GM12801 (cell line): ENCODE measurements at regions not wholly inside any gene's neighbourhood (a gene's known extent, or its start where the extent isn't known, plus 50 kb on each side); places are given as distances from the start of the nearest gene placed in this dataset.

Experiments used
- TF ChIP-seq, protein P1 (sequence below): IDR thresholded peaks from one replicate; pipeline ENCODE4 v1.5.1; 2011; ENCODE audit warnings: control low read depth; ENCODE audit not compliant: insufficient read length; ENCODE audit errors: extremely low read depth

DNA sequence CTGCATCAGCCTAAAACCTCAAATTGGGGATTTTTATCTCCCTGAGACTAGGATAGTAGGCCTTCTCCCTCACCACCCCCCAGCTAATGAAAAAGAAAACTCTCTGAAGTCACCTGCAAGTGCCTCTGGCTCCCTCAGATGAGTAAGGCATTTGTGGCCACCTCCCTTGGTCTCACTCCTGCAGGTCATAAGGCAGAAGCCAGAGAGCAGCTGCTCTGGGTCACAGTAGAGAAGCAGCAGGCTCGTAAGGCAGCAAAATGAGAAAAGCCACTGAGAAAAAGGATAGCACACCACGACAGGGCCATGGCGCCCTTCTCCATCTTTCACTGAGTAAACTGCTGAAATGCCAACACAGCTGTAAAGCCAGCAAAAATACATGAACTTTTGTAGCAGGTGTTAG, 296.7 kb upstream of the DPH6 start:
- TF ChIP-seq, protein P1, sequence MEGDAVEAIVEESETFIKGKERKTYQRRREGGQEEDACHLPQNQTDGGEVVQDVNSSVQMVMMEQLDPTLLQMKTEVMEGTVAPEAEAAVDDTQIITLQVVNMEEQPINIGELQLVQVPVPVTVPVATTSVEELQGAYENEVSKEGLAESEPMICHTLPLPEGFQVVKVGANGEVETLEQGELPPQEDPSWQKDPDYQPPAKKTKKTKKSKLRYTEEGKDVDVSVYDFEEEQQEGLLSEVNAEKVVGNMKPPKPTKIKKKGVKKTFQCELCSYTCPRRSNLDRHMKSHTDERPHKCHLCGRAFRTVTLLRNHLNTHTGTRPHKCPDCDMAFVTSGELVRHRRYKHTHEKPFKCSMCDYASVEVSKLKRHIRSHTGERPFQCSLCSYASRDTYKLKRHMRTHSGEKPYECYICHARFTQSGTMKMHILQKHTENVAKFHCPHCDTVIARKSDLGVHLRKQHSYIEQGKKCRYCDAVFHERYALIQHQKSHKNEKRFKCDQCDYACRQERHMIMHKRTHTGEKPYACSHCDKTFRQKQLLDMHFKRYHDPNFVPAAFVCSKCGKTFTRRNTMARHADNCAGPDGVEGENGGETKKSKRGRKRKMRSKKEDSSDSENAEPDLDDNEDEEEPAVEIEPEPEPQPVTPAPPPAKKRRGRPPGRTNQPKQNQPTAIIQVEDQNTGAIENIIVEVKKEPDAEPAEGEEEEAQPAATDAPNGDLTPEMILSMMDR, result no peak

DNA sequence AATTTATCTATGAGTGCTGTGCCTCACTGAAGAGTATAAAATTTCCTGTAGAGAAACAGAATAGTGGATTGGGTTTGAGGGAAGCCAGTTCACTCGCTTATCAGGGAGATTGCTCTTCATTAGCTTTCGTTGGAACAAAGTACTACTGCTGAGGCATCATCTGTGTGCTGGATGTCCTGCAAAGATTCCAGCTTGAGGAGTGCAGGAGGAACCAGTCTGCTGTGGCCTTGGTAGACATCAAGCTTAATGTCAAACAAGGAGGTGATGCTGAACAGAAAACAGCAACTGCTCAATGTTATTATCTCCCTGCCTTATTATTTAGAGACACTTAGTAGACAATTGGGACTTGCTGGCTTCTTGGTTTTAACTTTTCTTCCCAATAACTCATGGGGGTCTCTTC, 297.5 kb upstream of the DPH6 start:
- TF ChIP-seq, protein P1, result no peak

DNA sequence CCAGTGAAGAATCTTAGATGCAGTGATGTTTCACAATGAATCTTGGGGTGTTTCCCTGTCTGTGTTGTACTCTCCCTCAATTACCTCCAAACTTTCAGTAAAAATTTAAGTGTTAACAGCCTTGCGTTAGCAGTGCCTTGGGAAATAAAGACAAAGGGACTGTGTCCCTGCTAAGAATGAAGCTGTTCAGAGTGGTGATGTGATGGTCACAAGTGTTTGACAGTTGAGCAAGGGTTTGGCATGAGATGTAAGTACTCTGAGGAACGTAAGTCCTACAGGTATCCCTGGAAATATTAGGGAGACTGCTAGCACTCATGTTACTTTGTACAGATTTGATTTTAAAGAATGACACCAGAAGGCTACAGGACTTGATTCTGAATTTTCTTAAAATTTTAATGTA, 304.3 kb upstream of the DPH6 start:
- TF ChIP-seq, protein P1, result no peak

DNA sequence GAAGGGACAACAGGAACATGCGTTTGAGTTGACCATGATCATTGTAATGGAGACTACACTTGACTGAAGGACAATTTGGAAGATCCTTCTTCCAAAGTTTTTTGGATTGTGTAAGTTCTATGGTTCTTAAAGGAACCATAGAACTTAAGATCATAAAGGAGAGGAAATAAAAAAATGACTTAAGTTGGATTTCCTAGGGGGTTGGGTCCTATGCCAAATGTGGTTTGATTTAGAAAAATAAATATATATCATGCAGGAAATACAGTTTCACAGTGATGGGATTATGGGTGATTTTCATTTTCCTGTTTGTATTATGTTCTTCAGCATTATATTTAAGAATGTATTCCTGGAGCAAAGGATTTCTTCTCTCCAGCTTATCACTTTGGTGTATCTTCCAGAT, 305.5 kb upstream of the DPH6 start:
- TF ChIP-seq, protein P1, result no peak

DNA sequence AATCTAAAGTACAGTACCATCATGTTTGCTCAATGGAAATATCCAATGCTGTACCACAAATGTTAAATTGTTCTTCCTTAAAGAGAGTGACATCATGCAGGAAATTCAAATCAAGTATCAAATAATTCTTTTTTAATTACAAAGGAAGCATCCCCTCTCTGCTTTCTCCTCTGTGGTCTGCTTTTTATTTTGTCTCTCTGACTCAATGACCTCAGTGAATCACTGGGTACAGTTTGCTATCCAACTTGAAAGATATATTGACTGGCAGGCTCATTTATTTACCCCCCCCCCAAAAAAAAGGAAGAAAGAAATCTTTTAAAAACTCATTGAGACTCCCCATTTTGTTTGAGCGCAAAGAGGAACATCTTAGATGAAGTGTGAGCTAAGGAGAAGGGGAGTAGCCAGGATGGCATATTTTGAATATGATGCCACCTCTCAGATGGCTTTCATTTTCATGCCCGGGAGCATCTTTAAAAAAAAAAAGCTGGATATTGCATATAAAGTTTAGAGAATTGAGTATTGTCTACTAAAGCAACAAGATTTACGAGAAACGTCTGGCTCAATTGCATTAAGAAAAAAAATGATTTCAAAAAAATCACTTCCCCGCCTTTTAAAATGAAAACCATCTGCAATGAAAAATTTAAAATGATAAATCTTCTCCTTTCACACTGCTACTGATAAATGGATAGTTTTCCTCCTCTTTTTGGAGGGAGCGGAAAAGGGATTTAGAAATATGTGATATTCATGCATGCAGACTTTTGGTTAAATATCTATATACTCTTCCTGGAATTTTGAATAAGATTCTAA, 307.1 kb upstream of the DPH6 start:
- TF ChIP-seq, protein P1, result no peak

DNA sequence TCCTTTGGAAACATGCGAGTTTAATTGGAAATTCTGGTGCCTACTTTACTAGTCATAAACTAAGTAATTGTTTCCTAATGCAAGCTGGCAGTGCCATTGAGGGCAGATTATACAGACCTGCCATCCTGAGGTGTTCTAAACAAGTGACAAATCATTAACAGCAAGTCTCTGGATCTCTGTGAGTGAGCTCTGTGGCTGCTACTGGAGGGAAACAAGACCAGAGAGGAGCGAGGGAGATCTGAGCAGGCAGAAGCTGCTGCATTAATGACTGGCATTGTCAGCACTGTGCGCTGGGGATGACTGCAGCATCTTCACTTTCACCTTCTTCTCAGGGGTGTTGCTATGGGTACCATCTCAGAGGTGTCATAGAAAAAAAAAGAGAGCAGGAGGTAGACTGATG, 308.4 kb upstream of the DPH6 start:
- TF ChIP-seq, protein P1, result no peak

DNA sequence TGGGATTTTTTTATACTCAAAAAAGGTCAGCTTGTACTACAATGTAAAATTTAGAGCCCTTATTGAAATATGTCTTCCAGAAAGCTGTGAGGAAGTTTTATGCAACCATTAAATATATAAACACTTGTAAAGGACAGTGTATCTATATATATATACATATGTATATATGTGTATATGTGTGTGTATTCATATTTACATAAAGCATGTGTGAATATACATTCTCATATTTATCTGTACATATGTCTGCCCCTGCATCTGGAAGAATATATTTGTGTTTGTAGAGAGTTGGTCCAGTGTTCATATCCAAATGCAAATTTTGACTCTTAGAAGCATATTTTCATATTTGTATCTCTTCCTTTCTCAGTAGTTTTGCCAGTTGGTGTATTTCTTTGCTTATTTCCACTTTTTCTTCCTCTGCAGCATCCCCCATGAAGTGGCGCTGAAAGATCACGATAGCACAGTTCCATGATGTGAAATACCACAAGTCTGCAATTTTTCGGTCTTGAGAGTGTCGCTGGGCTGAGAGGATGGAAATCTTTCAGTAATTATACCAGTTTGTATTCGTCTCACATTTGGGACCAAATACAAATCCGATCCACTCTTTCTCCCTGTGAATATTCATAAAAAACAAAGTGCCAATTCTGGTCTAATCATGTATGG, 311.7 kb upstream of the DPH6 start:
- TF ChIP-seq, protein P1, result no peak
